ENCODE measurements at regions not wholly inside any gene's neighbourhood (a gene's known extent, or its start where the extent isn't known, plus 50 kb on each side); places are given as distances from the start of the nearest gene placed in this dataset.
A peak's percentile ranks its signal among the peaks of the same experiment; 100 is the strongest.

- no peak for TF ChIP-seq ETS1 (IDR thresholded peaks at IDR 0.05)
- TF ChIP-seq STAT1 (IDR thresholded peaks at IDR 0.05; ENCODE audit: unreplicated experiment), result no peak
Measured at GRCh38 chr13:74865656-74866055, 616.3 kb downstream of the TBC1D4 start (continued).

GRCh38 chr13:74860789-74861188, 621.2 kb downstream of the TBC1D4 start:
- Histone ChIP-seq H4K20me1 (replicated peaks; ENCODE audit: insufficient read depth) (no peaks in the 10 kb centered on the region), H3K9me2 (ENCODE audit: insufficient read depth) (peaks cover 4% of the 10 kb centered on the region; the same call in 1 of the 2 replicates), H3K27ac (ENCODE audit: low read depth) (no peak overlapping the region), H3K27me3 (ENCODE audit: insufficient read depth) (no peaks in the 10 kb centered on the region), H3K4me1 (ENCODE audit: insufficient read depth) (no peaks in the 10 kb centered on the region), H3K79me2 (replicated peaks; ENCODE audit: insufficient read depth) (no peaks in the 10 kb centered on the region), H3K4me3 (no peak overlapping the region), H3F3A (replicated peaks; ENCODE audit: low read depth) (no peaks in the 10 kb centered on the region), H3K4me2 (no peak overlapping the region), H2AFZ (no peak overlapping the region), H3K36me3 (ENCODE audit: insufficient read depth) (no peaks in the 10 kb centered on the region)
- Mint-ChIP-seq H3K4me3 (no peak overlapping the region), H3K27ac (no peak overlapping the region), H3K4me1 (no peaks in the 10 kb centered on the region), H3K36me3 (ENCODE audit: low read depth) (no peaks in the 10 kb centered on the region; the same call in 2 of the 3 replicates), H3K9me3 (peaks cover 10% of the 10 kb centered on the region; the same call in 1 of the 3 replicates), H3K27me3 (ENCODE audit: insufficient read depth, low read depth, poor library complexity) (no peaks in the 10 kb centered on the region)
- ATAC-seq (no peak), DNase-seq (ENCODE audit: low spot score) (no peak)
- no peak for TF ChIP-seq STAT1 (IDR thresholded peaks at IDR 0.05; ENCODE audit: unreplicated experiment)
- no peak for TF ChIP-seq POLR2AphosphoS5 (IDR thresholded peaks at IDR 0.05; ENCODE audit: low read depth)
- no peak for TF ChIP-seq ETS1 (IDR thresholded peaks at IDR 0.05)
- no peak for TF ChIP-seq ZNF114 (CRISPR knock-in tag; IDR thresholded peaks at IDR 0.05)

GRCh38 chr13:74850893-74851292, 631.1 kb downstream of the TBC1D4 start:
- no peaks in the 10 kb centered on the region for H4K20me1 ChIP-seq (replicated peaks; ENCODE audit: insufficient read depth)
- H3K4me1 Mint-ChIP-seq, result peaks cover 5% of the 10 kb centered on the region; the same call in 2 of the 3 replicates
- H3K4me3 ChIP-seq, result no peak overlapping the region
- DNase-seq (ENCODE audit: low spot score), result peak; percentile 23
- no peaks in the 10 kb centered on the region for H3K79me2 ChIP-seq (replicated peaks; ENCODE audit: insufficient read depth)
- H3K27me3 ChIP-seq (ENCODE audit: insufficient read depth), result no peaks in the 10 kb centered on the region
- no peaks in the 10 kb centered on the region for H3K4me1 ChIP-seq (ENCODE audit: insufficient read depth)
- no peaks in the 10 kb centered on the region for H3K36me3 Mint-ChIP-seq (ENCODE audit: low read depth)
- no peak overlapping the region for H3K4me2 ChIP-seq
- no peak overlapping the region for H3K27ac Mint-ChIP-seq
- H3K27me3 Mint-ChIP-seq (ENCODE audit: insufficient read depth, low read depth, poor library complexity), result no peaks in the 10 kb centered on the region
- no peak overlapping the region for H3K4me3 Mint-ChIP-seq
- peak; percentile 79 for ATAC-seq
- H3F3A ChIP-seq (replicated peaks; ENCODE audit: low read depth), result no peaks in the 10 kb centered on the region
- no peak overlapping the region for H3K27ac ChIP-seq (ENCODE audit: low read depth)
- H3K9me2 ChIP-seq (ENCODE audit: insufficient read depth), result no peaks in the 10 kb centered on the region; the same call in 1 of the 2 replicates
- no peak for TF ChIP-seq ZNF114 (CRISPR knock-in tag; IDR thresholded peaks at IDR 0.05)
- TF ChIP-seq REST (IDR thresholded peaks at IDR 0.05; ENCODE audit: unreplicated experiment), result no peak
- TF ChIP-seq EZH2 (IDR thresholded peaks at IDR 0.05; ENCODE audit: low read depth, unreplicated experiment), result no peak
- no peak for TF ChIP-seq POLR2AphosphoS5 (IDR thresholded peaks at IDR 0.05; ENCODE audit: low read depth)
- no peak for TF ChIP-seq ETS1 (IDR thresholded peaks at IDR 0.05)
- no peak for TF ChIP-seq ZNF331 (CRISPR knock-in tag; IDR thresholded peaks at IDR 0.05; ENCODE audit: low read depth)
- no peak for TF ChIP-seq EZH2phosphoT487 (IDR thresholded peaks at IDR 0.05; ENCODE audit: unreplicated experiment)
- no peaks in the 10 kb centered on the region for H3K36me3 ChIP-seq (ENCODE audit: insufficient read depth)
- H3K9me3 Mint-ChIP-seq, result peaks cover 7% of the 10 kb centered on the region; the same call in 1 of the 3 replicates
- 0 out of 2 replicates have a peak overlapping the region, but pooled peaks have one; percentile 4 for H2AFZ ChIP-seq
